BE2C (cell line): ENCODE measurements at regions not wholly inside any gene's neighbourhood (a gene's known extent, or its start where the extent isn't known, plus 50 kb on each side); places are given as distances from the start of the nearest gene placed in this dataset.

Experiments used
- DNase-seq: peaks from one replicate; pipeline ENCODE4 v3.0.0-alpha.2; 2020
- H3K27me3 ChIP-seq: fragments of 250-450 bp; sonication (Bioruptor Pico); 2 replicates; pipeline ENCODE4 v1.5.1; 2020; ENCODE audit warnings: mild to moderate bottlenecking
- H3K36me3 ChIP-seq: fragments of 250-450 bp; sonication (Bioruptor Pico); 2 replicates; pipeline ENCODE4 v1.5.1; 2020; ENCODE audit warnings: mild to moderate bottlenecking
- H3K4me1 ChIP-seq: fragments of 250-450 bp; sonication (Bioruptor Pico); 2 replicates; pipeline ENCODE4 v1.5.1; 2020
- H3K4me3 ChIP-seq: 2 replicates; pipeline ENCODE4 v1.5.1; 2011; ENCODE audit warnings: low read depth, low read length
- H3K9me3 ChIP-seq: fragments of 250-450 bp; sonication (Bioruptor Pico); 2 replicates; pipeline ENCODE4 v1.5.1; 2020
- CTCF ChIP-seq: IDR thresholded peaks from 2 replicates; pipeline ENCODE4 v1.5.1; 2012; ENCODE audit warnings: mild to moderate bottlenecking, low read depth, low read length

- Histone ChIP-seq H3K36me3 (no peaks in the 10 kb centered on the region), H3K27me3 (no peaks in the 10 kb centered on the region), H3K4me3 (no peak overlapping the region), H3K4me1 (no peaks in the 10 kb centered on the region), H3K9me3 (no peaks in the 10 kb centered on the region)
- no peak for DNase-seq
- TF ChIP-seq CTCF, result no peak
Measured at GRCh38 chr17:77901481-77901880, 57.0 kb upstream of the TNRC6C start.

GRCh38 chr17:77905266-77905665 lies 53.2 kb upstream of the TNRC6C start:
- no peak for TF ChIP-seq CTCF
- no peak for DNase-seq
- Histone ChIP-seq H3K9me3 (no peaks in the 10 kb centered on the region), H3K36me3 (no peaks in the 10 kb centered on the region), H3K27me3 (no peaks in the 10 kb centered on the region), H3K4me1 (no peaks in the 10 kb centered on the region), H3K4me3 (no peak overlapping the region)

GRCh38 chr17:77905766-77906165 lies 52.7 kb upstream of the TNRC6C start:
- no peak for DNase-seq
- no peaks in the 10 kb centered on the region for H3K36me3 ChIP-seq

GRCh38 chr17:77906377-77906871 lies 52.1 kb upstream of the TNRC6C start:
- Histone ChIP-seq H3K27me3 (no peaks in the 10 kb centered on the region), H3K36me3 (no peaks in the 10 kb centered on the region), H3K4me3 (no peak overlapping the region), H3K4me1 (no peaks in the 10 kb centered on the region), H3K9me3 (no peaks in the 10 kb centered on the region)
- DNase-seq, result no peak
- no peak for TF ChIP-seq CTCF

More at GRCh38 chr17:77905766-77906165, 52.7 kb upstream of the TNRC6C start:
- Histone ChIP-seq H3K27me3 (no peaks in the 10 kb centered on the region), H3K4me3 (no peak overlapping the region), H3K9me3 (no peaks in the 10 kb centered on the region), H3K4me1 (no peaks in the 10 kb centered on the region)
- TF ChIP-seq CTCF, result no peak

- no peak for DNase-seq
- Histone ChIP-seq H3K36me3 (no peaks in the 10 kb centered on the region), H3K27me3 (no peaks in the 10 kb centered on the region), H3K4me1 (no peaks in the 10 kb centered on the region), H3K4me3 (no peak overlapping the region), H3K9me3 (no peaks in the 10 kb centered on the region)
- TF ChIP-seq CTCF, result no peak
Measured at GRCh38 chr17:77907497-77908461, 50.7 kb upstream of the TNRC6C start.

GRCh38 chr17:77908501-77908900 lies 50.0 kb upstream of the TNRC6C start:
- Histone ChIP-seq H3K4me1 (no peaks in the 10 kb centered on the region), H3K4me3 (no peak overlapping the region), H3K36me3 (no peaks in the 10 kb centered on the region), H3K27me3 (no peaks in the 10 kb centered on the region), H3K9me3 (no peaks in the 10 kb centered on the region)
- TF ChIP-seq CTCF, result no peak
- no peak for DNase-seq
